ENCODE measurements at regions not wholly inside any gene's neighbourhood (a gene's known extent, or its start where the extent isn't known, plus 50 kb on each side); places are given as distances from the start of the nearest gene placed in this dataset.

- no peak for DNase-seq
- no peak for ATAC-seq
- intact Hi-C loops (cut with micrococcal nuclease) = no loop called here
These were observed 157.4 kb upstream of the CNTN1 start for GRCh38 chr12:40534828-40535227.

- intact Hi-C loops (cut with micrococcal nuclease) = no loop called here
- ATAC-seq (no peak), DNase-seq (no peak)
These were observed 140.8 kb upstream of the CNTN1 start for GRCh38 chr12:40551466-40551865.

- intact Hi-C loops (cut with micrococcal nuclease) = no loop called here
- ATAC-seq (no peak), DNase-seq (no peak)
These were observed 139.4 kb upstream of the CNTN1 start for GRCh38 chr12:40552868-40553267.

- ATAC-seq = no peak
- DNase-seq = no peak
- intact Hi-C loops (cut with micrococcal nuclease) = no loop called here
These were observed 134.3 kb upstream of the CNTN1 start for GRCh38 chr12:40557980-40558379.

- intact Hi-C loops (cut with micrococcal nuclease) = no loop called here
- no peak for ATAC-seq
- DNase-seq = no peak
These were observed 132.4 kb upstream of the CNTN1 start for GRCh38 chr12:40559865-40560264.

GRCh38 chr12:40560848-40561247, 131.4 kb upstream of the CNTN1 start:
- no peak for ATAC-seq
- no peak for DNase-seq
- intact Hi-C loops (cut with micrococcal nuclease) = no loop called here

- no peak for ATAC-seq
- intact Hi-C loops (cut with micrococcal nuclease) = no loop called here
These were observed 130.8 kb upstream of the CNTN1 start for GRCh38 chr12:40561395-40561966.

GRCh38 chr12:40565029-40565633, 127.1 kb upstream of the CNTN1 start:
- ATAC-seq (no peak), DNase-seq (no peak)
- intact Hi-C loops (cut with micrococcal nuclease) = no loop called here

More at GRCh38 chr12:40561395-40561966, 130.8 kb upstream of the CNTN1 start:
- DNase-seq = no peak

GRCh38 chr12:40566271-40566670, 126.0 kb upstream of the CNTN1 start:
- no peak for DNase-seq
- intact Hi-C loops (cut with micrococcal nuclease) = no loop called here
- ATAC-seq = no peak

- intact Hi-C loops (cut with micrococcal nuclease) = no loop called here
- ATAC-seq (no peak), DNase-seq (no peak)
These were observed 122.5 kb upstream of the CNTN1 start for GRCh38 chr12:40569626-40570179.

- DNase-seq (no peak), ATAC-seq (no peak)
- intact Hi-C loops (cut with micrococcal nuclease) = no loop called here
These were observed 119.2 kb upstream of the CNTN1 start for GRCh38 chr12:40573024-40573423.

GRCh38 chr12:40575987-40576386, 116.3 kb upstream of the CNTN1 start:
- intact Hi-C loops (cut with micrococcal nuclease) = no loop called here
- DNase-seq (no peak), ATAC-seq (no peak)

GRCh38 chr12:40577834-40578233, 114.4 kb upstream of the CNTN1 start:
- intact Hi-C loops (cut with micrococcal nuclease) = no loop called here
- DNase-seq = no peak
- ATAC-seq = no peak

GRCh38 chr12:40579687-40580086, 112.6 kb upstream of the CNTN1 start:
- intact Hi-C loops (cut with micrococcal nuclease) = no loop called here
- ATAC-seq = no peak
- DNase-seq = no peak

GRCh38 chr12:40580346-40580745, 111.9 kb upstream of the CNTN1 start:
- DNase-seq (no peak), ATAC-seq (no peak)
- intact Hi-C loops (cut with micrococcal nuclease) = no loop called here

- no peak for ATAC-seq
- intact Hi-C loops (cut with micrococcal nuclease) = no loop called here
These were observed 110.3 kb upstream of the CNTN1 start for GRCh38 chr12:40581889-40582288.

GRCh38 chr12:40583743-40584142, 108.5 kb upstream of the CNTN1 start:
- intact Hi-C loops (cut with micrococcal nuclease) = no loop called here
- no peak for DNase-seq
- ATAC-seq = no peak

More at GRCh38 chr12:40581889-40582288, 110.3 kb upstream of the CNTN1 start:
- DNase-seq = no peak

- intact Hi-C loops (cut with micrococcal nuclease) = no loop called here
- ATAC-seq (no peak), DNase-seq (no peak)
These were observed 107.5 kb upstream of the CNTN1 start for GRCh38 chr12:40584763-40585162.

- no peak for ATAC-seq
- no peak for DNase-seq
- intact Hi-C loops (cut with micrococcal nuclease) = no loop called here
These were observed 105.4 kb upstream of the CNTN1 start for GRCh38 chr12:40586823-40587222.

GRCh38 chr12:40587421-40587820, 104.8 kb upstream of the CNTN1 start:
- ATAC-seq (no peak), DNase-seq (no peak)
- intact Hi-C loops (cut with micrococcal nuclease) = no loop called here

GRCh38 chr12:40587970-40588369, 104.3 kb upstream of the CNTN1 start:
- no peak for ATAC-seq
- DNase-seq = no peak
- intact Hi-C loops (cut with micrococcal nuclease) = no loop called here
